Adrenal gland (tissue), 9 donors: ENCODE measurements at regions not wholly inside any gene's neighbourhood (a gene's known extent, or its start where the extent isn't known, plus 50 kb on each side); places are given as distances from the start of the nearest gene placed in this dataset.

Experiments used
- DNase-seq, 7 donors: peaks; one replicate each; pipeline ENCODE4 v3.0.0-alpha.2; 2019 to 2020
- H3K27ac ChIP-seq, 5 donors: fragments of 200-600 bp; sonication (generic) in 4 of 5; 1 replicate in 3 of 5; 2 replicates in 2 of 5; pipeline versions ENCODE4 v1.5.1 to v1.8.0; 2016 to 2020; ENCODE audit warnings: mild to moderate bottlenecking in 1 of 5
- H3K27me3 ChIP-seq: fragments of 200-600 bp; 2 replicates; pipeline ENCODE4 v1.8.0; 2021
- H3K36me3 ChIP-seq, 2 donors: fragments of 200-600 bp; replicated peaks in 1 of 2; 1 replicate in 1 of 2; 2 replicates in 1 of 2; pipeline versions ENCODE4 v1.5.1 to v1.8.0; 2018 to 2022
- H3K4me1 ChIP-seq, 2 donors: fragments of 200-600 bp; replicated peaks in 1 of 2; 1 replicate in 1 of 2; 2 replicates in 1 of 2; pipeline versions ENCODE4 v1.5.1 to v1.8.0; 2018 to 2021
- H3K4me3 ChIP-seq, 4 donors: fragments of 200-600 bp; sonication (generic) in 3 of 4; one replicate each; pipeline ENCODE4 v1.5.1; 2016 to 2018
- H3K9me3 ChIP-seq, 3 donors: fragments of 200-600 bp; sonication (generic) in 1 of 3; replicated peaks in 1 of 3; 1 replicate in 2 of 3; 2 replicates in 1 of 3; pipeline versions ENCODE4 v1.5.1 to v1.8.0; 2016 to 2021
- POLR2A ChIP-seq, 2 donors: fragments of 450-650 bp; IDR thresholded peaks; one replicate each; pipeline ENCODE4 v1.6.1; 2017; ENCODE audit warnings: antibody characterized with exemption in 2 of 2, mild to moderate bottlenecking in 2 of 2, moderate library complexity in 1 of 2
- WGBS, 4 donors: extraction: QIAGEN DNeasy Blood & Tissue Kit in 2 of 4; methylation state at CpG; one replicate each; pipeline versions ENCODE4 v1.1.5 to v1.1.7; 2013 to 2017; 5-methylcytosine and 5-hydroxymethylcytosine counted together
- intact Hi-C, 2 donors: fragments of 100-400 bp; cut with DNase I; formaldehyde crosslinking; loops; one replicate each; pipeline versions ENCODE4 v1.14.1 to v1.15.0; 2022 to 2023
- TF ChIP-seq, protein P1 (sequence below), 6 experiments: fragments of 450-650 bp in 4 of 6; fragments of 200-600 bp in 2 of 6; sonication (generic) in 1 of 6; IDR thresholded peaks; 1 replicate in 5 of 6; 2 replicates in 1 of 6; pipeline versions ENCODE4 v1.5.1 to v1.8.0; 2016 to 2021; ENCODE audit warnings: antibody characterized with exemption in 6 of 6, mild to moderate bottlenecking in 2 of 6, moderate library complexity in 1 of 6
- donor health status: healthy with polysubstance abuse.
- donor health status: Bipolar disorder and iron deficiency.
- donor health status: DM: yes; HTN: yes; CAD: no.
- donor health status: DM: no; HTN: no; CAD: no.
- donor health status: DM: no; HTN: no; CAD: no.

DNA sequence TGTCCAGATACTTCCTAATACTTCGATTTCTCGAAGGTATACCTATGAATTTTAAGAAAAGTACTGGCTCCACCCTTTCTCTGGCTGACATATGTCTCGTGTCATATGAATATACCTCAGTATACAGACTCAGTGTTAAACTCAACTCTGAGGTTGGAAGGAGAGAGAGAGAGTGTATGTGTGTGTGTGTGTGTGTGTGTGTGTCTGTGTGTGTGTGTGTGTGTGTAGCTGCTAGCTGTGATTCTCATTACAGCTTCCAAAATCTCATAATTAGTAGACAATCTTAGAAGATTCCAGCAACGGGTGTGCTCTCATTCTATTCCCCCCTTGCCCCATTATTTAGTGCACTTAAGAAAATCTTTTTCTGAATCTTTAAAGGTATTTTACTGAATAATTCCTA, 380.3 kb upstream of the B3GALT2 start:
- no peaks in the 10 kb centered on the region for H3K4me1 ChIP-seq
- no peaks in the 10 kb centered on the region for H3K9me3 ChIP-seq
- intact Hi-C loops = no loop called here
- TF ChIP-seq POLR2A (IDR thresholded peaks at IDR 0.05) = no peak
- TF ChIP-seq, protein P1, sequence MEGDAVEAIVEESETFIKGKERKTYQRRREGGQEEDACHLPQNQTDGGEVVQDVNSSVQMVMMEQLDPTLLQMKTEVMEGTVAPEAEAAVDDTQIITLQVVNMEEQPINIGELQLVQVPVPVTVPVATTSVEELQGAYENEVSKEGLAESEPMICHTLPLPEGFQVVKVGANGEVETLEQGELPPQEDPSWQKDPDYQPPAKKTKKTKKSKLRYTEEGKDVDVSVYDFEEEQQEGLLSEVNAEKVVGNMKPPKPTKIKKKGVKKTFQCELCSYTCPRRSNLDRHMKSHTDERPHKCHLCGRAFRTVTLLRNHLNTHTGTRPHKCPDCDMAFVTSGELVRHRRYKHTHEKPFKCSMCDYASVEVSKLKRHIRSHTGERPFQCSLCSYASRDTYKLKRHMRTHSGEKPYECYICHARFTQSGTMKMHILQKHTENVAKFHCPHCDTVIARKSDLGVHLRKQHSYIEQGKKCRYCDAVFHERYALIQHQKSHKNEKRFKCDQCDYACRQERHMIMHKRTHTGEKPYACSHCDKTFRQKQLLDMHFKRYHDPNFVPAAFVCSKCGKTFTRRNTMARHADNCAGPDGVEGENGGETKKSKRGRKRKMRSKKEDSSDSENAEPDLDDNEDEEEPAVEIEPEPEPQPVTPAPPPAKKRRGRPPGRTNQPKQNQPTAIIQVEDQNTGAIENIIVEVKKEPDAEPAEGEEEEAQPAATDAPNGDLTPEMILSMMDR (IDR thresholded peaks at IDR 0.05) = no peak
- 94 to 100% (median 96%) methylated on average over 4 of the region's 4 CpGs for WGBS, 4 donors
- no peak overlapping the region for H3K27ac ChIP-seq
- no peak for DNase-seq
- H3K4me3 ChIP-seq = no peak overlapping the region
- no peaks in the 10 kb centered on the region for H3K27me3 ChIP-seq
- H3K36me3 ChIP-seq = no peaks in the 10 kb centered on the region

DNA sequence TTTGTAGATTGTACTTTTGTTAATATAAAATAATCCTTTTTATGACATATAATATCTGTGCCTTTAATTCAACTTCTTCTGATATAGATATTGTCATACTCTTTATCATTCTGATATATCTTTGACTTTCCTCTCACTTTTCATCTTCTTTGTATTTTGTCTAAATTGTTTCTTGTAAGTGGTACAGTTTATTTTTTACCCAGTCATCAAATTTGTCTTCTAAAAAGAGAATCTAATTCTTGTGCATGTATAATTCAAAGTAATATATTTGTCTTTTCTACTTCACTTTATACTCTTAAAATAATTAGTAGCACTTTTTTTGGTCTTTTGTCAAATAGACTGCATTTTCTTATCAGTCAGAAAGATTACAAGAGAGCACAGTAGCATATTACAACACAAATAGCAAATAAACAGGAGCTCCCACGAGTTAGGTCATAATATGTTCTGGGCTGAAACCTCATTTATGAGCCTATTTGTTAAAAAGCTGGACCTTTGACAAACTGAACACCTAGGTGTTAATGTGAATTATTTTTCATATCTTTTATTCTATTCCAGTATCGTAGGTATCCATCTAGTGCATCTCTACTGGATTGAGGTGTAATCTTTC, 379.7 kb upstream of the B3GALT2 start:
- no peaks in the 10 kb centered on the region for H3K9me3 ChIP-seq
- WGBS, 4 donors = 61 to 69% (median 66%) methylated on average over 2 of the region's 2 CpGs

DNA sequence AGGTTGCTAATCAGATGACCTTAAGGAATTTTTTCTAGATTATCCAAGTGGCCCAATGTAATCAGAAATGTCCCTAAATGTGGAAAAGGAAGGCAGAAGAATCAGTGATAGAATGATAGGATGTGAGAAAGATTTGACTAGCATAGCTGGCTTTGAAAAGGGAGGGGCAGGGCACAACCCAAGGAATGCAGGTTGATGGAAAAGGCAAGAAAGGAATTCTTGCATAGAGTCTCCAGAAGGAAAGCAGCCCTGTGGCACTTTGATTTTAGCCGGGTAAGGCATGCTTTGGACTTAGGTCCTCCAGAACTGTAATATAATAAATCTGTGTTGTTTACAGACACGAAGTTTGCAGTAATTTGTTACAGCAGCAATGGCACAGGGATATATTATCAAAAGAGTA, 375.7 kb upstream of the B3GALT2 start:
- no peak overlapping the region for H3K27ac ChIP-seq
- TF ChIP-seq, protein P1 (IDR thresholded peaks at IDR 0.05) = no peak
- no peak for TF ChIP-seq POLR2A (IDR thresholded peaks at IDR 0.05)
- H3K4me3 ChIP-seq = no peak overlapping the region
- H3K9me3 ChIP-seq = no peaks in the 10 kb centered on the region
- H3K27me3 ChIP-seq = no peaks in the 10 kb centered on the region
- intact Hi-C loops = no loop called here
- H3K4me1 ChIP-seq = peaks cover 0 to 3% of the 10 kb centered on the region in 2 donors
- H3K36me3 ChIP-seq = no peaks in the 10 kb centered on the region
- DNase-seq = no peak
- 75 to 86% (median 80%) methylated on average over 2 of the region's 2 CpGs for WGBS, 4 donors

More for the DNA sequence above, 379.7 kb upstream of the B3GALT2 start:
- no peak for DNase-seq
- Histone ChIP-seq H3K27ac (no peak overlapping the region), H3K4me1 (no peaks in the 10 kb centered on the region), H3K36me3 (no peaks in the 10 kb centered on the region), H3K4me3 (no peak overlapping the region), H3K27me3 (no peaks in the 10 kb centered on the region)
- intact Hi-C loops = no loop called here
- TF ChIP-seq, protein P1 (IDR thresholded peaks at IDR 0.05) = no peak
- TF ChIP-seq POLR2A (IDR thresholded peaks at IDR 0.05) = no peak

DNA sequence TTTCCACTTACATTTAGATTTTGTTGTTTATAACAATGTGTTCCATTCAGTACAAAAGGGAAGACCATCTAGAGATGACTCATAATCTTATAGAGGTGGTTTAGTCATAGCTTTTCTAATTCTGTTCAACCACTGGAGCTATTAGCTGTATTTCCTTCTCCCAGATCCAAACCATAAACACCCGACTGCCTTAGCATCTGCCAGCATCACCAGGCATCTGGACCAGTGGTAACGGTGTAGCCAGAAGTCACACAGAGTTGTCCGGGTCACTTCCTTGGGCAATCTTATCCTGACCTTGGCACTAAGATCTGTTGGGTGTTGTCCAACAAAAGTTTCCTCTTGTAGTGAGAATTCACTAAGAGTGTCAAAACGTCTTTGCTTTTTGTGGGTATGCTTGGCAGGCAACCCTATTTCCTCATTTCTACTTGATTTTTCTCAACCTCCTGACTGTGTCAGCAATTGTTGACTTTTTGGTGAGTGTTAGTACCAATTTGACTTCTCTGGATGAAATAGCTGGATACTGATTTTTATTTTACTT, 372.1 kb upstream of the B3GALT2 start:
- Histone ChIP-seq H3K4me1 (peaks cover 0 to 3% of the 10 kb centered on the region in 2 donors), H3K27me3 (no peaks in the 10 kb centered on the region), H3K4me3 (no peak overlapping the region), H3K36me3 (no peaks in the 10 kb centered on the region), H3K9me3 (no peaks in the 10 kb centered on the region), H3K27ac (peak overlapping the region in 1 of 5 donors; percentile 35)
- intact Hi-C loops = no loop called here
- peak in 6 of 7 donors; percentile 22 to 63 (median 46) for DNase-seq
- no peak for TF ChIP-seq POLR2A (IDR thresholded peaks at IDR 0.05)
- TF ChIP-seq, protein P1 (IDR thresholded peaks at IDR 0.05) = no peak
- WGBS, 4 donors = 20 to 37% (median 27%) methylated on average over 4 of the region's 4 CpGs
